ENCODE measurements at regions not wholly inside any gene's neighbourhood (a gene's known extent, or its start where the extent isn't known, plus 50 kb on each side); places are given as distances from the start of the nearest gene placed in this dataset.

- no peaks in the 10 kb centered on the region for H3K9me3 ChIP-seq
- intact Hi-C loops (cut with DNase I) = loop anchor here (5.0 kb wide), 1 partner anchor 540 kb away; no protein-coding TSS in a partner anchor
- WGBS, 2 donors = 84 to 89% methylated on average over 1 of the region's 1 CpG
Observed at GRCh38 chr5:159447116-159447515, 116.8 kb upstream of the IL12B start.

DNA sequence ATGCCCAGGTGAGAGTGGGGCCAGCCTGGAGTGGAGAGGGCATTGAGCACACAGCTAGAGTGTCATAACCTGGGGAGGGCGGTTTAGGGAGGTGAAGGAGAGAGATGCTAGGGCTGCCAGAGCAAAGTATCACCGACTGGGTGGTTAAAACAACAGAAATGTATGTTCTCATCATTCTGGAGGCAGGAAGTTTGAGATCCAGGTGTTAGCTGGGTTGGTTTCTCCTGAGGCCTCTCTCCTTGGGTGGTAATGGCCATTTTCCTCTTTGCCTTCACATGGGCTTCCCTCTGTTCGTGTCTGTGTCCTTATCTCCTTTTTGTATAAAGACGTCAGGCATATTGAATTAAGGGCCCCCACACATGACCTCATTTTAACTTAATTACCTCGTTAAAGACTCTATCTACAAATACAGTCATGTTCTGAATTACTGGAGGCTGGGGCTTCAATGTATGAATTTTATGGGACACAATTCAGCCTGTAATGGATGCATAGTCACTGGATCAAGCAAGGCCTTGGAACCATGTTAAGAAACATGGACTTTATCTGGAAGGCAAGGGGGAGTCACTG is 118.6 kb upstream of the IL12B start:
- 88 to 89% methylated on average over 5 of the region's 5 CpGs for WGBS, 2 donors
- intact Hi-C loops (cut with DNase I) = loop anchor here (5.0 kb wide), 1 partner anchor 538 kb away; no protein-coding TSS in a partner anchor
- Histone ChIP-seq H3K27ac (no peak overlapping the region), H3K27me3 (no peaks in the 10 kb centered on the region), H3K4me1 (peaks cover 0 to 5% of the 10 kb centered on the region in 2 donors), H3K9me3 (no peaks in the 10 kb centered on the region), H3K4me3 (replicated peaks in 1 of 3) (no peak overlapping the region), H3K36me3 (no peaks in the 10 kb centered on the region)
- no peak for DNase-seq
- TF ChIP-seq CTCF (IDR thresholded peaks at IDR 0.05) (no peak), POLR2A (IDR thresholded peaks at IDR 0.05) (no peak)

More at GRCh38 chr5:159447116-159447515, 116.8 kb upstream of the IL12B start:
- no peak for TF ChIP-seq CTCF (IDR thresholded peaks at IDR 0.05)
- TF ChIP-seq POLR2A (IDR thresholded peaks at IDR 0.05) = no peak
- H3K27ac ChIP-seq = no peak overlapping the region
- peaks cover 0 to 5% of the 10 kb centered on the region in 2 donors for H3K4me1 ChIP-seq
- H3K27me3 ChIP-seq = no peaks in the 10 kb centered on the region
- no peaks in the 10 kb centered on the region for H3K36me3 ChIP-seq
- no peak for DNase-seq
- H3K4me3 ChIP-seq (replicated peaks in 1 of 3) = no peak overlapping the region

DNA sequence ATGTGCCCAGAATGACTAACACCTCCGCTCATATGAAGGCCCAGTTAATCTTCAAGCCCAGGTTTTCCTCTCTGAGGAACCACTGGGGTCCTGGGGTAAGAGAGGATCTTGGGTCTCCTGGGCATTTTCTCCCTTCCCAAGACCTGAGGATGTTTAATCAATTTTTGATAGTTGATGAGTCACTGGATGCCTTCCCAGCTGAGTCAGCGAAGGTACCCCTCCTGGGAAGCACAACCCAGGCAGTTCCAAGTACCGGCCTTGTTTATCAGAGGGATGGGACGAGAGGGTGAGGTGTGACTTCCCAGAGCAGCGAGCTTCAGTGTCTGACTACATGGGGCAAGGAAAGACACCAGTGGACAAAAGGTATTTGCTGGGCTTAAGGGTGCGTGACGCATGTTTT is 119.6 kb upstream of the IL12B start:
- peaks cover 0 to 5% of the 10 kb centered on the region in 2 donors for H3K4me1 ChIP-seq
- intact Hi-C loops (cut with DNase I) = loop anchor here (5.0 kb wide), 2 partner anchors 82 to 537 kb away; no protein-coding TSS in a partner anchor
- TF ChIP-seq POLR2A (IDR thresholded peaks at IDR 0.05) = no peak
- TF ChIP-seq CTCF (IDR thresholded peaks at IDR 0.05) = no peak

GRCh38 chr5:159450417-159450816 is 120.1 kb upstream of the IL12B start:
- no peak overlapping the region for H3K27ac ChIP-seq
- peaks cover 0 to 5% of the 10 kb centered on the region in 2 donors for H3K4me1 ChIP-seq
- no peak for TF ChIP-seq POLR2A (IDR thresholded peaks at IDR 0.05)
- no peak for TF ChIP-seq CTCF (IDR thresholded peaks at IDR 0.05)
- no peak for DNase-seq
- 93 to 94% methylated on average over 4 of the region's 4 CpGs for WGBS, 2 donors
- intact Hi-C loops (cut with DNase I) = loop anchor here (5.0 kb wide), 1 partner anchor 82 kb away; no protein-coding TSS in a partner anchor
- no peaks in the 10 kb centered on the region for H3K36me3 ChIP-seq
- H3K4me3 ChIP-seq (replicated peaks in 1 of 3) = no peak overlapping the region
- H3K27me3 ChIP-seq = no peaks in the 10 kb centered on the region
- H3K9me3 ChIP-seq = no peaks in the 10 kb centered on the region

More for the DNA sequence above, 119.6 kb upstream of the IL12B start:
- no peak for DNase-seq
- Histone ChIP-seq H3K27ac (no peak overlapping the region), H3K9me3 (no peaks in the 10 kb centered on the region), H3K36me3 (no peaks in the 10 kb centered on the region), H3K27me3 (no peaks in the 10 kb centered on the region), H3K4me3 (replicated peaks in 1 of 3) (no peak overlapping the region)
- WGBS, 2 donors = 89 to 94% methylated on average over 7 of the region's 7 CpGs
